ENCODE measurements at regions not wholly inside any gene's neighbourhood (a gene's known extent, or its start where the extent isn't known, plus 50 kb on each side); places are given as distances from the start of the nearest gene placed in this dataset.

- TF ChIP-seq ZNF274 (IDR thresholded peaks at IDR 0.05; ENCODE audit: low read depth, low read length) (no peak), YY1 (IDR thresholded peaks at IDR 0.05; ENCODE audit: insufficient read depth, insufficient read length) (no peak), SUZ12 (IDR thresholded peaks at IDR 0.05; ENCODE audit: extremely low read depth, insufficient read depth, insufficient read length) (no peak)
Measured at GRCh38 chr14:105878554-105878953, 352.2 kb downstream of the TMEM121 start.

All from NT2/D1 (cell line).